Panc1 (cell line): ENCODE measurements at regions not wholly inside any gene's neighbourhood (a gene's known extent, or its start where the extent isn't known, plus 50 kb on each side); places are given as distances from the start of the nearest gene placed in this dataset.

Experiments used
- POLR2AphosphoS5 ChIP-seq: IDR thresholded peaks from 2 replicates; pipeline ENCODE4 v1.6.1; 2012; ENCODE audit warnings: mild to moderate bottlenecking, low read depth, low read length, moderate library complexity
- SIN3A ChIP-seq: IDR thresholded peaks from 2 replicates; pipeline ENCODE4 v1.6.1; 2012; ENCODE audit warnings: low read depth, mild to moderate bottlenecking, low read length, moderate library complexity, borderline replicate concordance; ENCODE audit not compliant: insufficient read depth
- TCF7L2 ChIP-seq: IDR thresholded peaks from 2 replicates; pipeline ENCODE4 v1.6.1; 2011; ENCODE audit warnings: mild to moderate bottlenecking, low read depth, low read length, inconsistent platforms
- TF ChIP-seq, protein P1 (sequence below), 2 experiments: IDR thresholded peaks; 2 replicates each; pipeline ENCODE4 v1.6.1; 2011 to 2012; ENCODE audit warnings: low read depth in 2 of 2, control low read depth in 1 of 2, low read length in 1 of 2, mild to moderate bottlenecking in 1 of 2, moderate library complexity in 1 of 2; ENCODE audit not compliant: insufficient read depth in 1 of 2
- TF ChIP-seq, protein P2 (sequence below): fragments of 450-650 bp; IDR thresholded peaks from 2 replicates; pipeline ENCODE4 v1.5.1; 2017; ENCODE audit warnings: mild to moderate bottlenecking

DNA sequence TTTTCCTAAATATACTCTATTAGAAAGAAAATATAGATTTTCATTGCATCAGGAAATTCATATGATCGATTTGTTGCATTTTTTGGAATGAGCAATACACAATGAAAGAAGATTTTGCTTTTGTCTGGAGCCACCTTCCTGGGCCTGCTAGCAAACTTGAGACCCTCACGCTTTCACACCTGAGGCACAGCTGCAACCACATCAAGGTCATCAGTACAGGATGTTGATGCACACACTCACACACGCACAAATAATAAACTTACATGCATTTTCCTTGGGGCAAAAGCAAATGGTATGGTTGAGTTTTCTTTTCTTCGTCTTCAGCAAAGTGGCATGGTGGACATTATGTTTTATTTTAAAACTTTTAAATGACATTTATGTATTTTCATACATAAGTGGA, 64.8 kb upstream of the SATB1 start:
- TF ChIP-seq, protein P1, sequence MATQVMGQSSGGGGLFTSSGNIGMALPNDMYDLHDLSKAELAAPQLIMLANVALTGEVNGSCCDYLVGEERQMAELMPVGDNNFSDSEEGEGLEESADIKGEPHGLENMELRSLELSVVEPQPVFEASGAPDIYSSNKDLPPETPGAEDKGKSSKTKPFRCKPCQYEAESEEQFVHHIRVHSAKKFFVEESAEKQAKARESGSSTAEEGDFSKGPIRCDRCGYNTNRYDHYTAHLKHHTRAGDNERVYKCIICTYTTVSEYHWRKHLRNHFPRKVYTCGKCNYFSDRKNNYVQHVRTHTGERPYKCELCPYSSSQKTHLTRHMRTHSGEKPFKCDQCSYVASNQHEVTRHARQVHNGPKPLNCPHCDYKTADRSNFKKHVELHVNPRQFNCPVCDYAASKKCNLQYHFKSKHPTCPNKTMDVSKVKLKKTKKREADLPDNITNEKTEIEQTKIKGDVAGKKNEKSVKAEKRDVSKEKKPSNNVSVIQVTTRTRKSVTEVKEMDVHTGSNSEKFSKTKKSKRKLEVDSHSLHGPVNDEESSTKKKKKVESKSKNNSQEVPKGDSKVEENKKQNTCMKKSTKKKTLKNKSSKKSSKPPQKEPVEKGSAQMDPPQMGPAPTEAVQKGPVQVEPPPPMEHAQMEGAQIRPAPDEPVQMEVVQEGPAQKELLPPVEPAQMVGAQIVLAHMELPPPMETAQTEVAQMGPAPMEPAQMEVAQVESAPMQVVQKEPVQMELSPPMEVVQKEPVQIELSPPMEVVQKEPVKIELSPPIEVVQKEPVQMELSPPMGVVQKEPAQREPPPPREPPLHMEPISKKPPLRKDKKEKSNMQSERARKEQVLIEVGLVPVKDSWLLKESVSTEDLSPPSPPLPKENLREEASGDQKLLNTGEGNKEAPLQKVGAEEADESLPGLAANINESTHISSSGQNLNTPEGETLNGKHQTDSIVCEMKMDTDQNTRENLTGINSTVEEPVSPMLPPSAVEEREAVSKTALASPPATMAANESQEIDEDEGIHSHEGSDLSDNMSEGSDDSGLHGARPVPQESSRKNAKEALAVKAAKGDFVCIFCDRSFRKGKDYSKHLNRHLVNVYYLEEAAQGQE (IDR thresholded peaks at IDR 0.05; ENCODE audit: insufficient read depth in 1 of 2, low read depth in 2 of 2, low read length in 1 of 2): no peak
- TF ChIP-seq POLR2AphosphoS5 (no peak), SIN3A (no peak), TCF7L2 (no peak)
- TF ChIP-seq, protein P2, sequence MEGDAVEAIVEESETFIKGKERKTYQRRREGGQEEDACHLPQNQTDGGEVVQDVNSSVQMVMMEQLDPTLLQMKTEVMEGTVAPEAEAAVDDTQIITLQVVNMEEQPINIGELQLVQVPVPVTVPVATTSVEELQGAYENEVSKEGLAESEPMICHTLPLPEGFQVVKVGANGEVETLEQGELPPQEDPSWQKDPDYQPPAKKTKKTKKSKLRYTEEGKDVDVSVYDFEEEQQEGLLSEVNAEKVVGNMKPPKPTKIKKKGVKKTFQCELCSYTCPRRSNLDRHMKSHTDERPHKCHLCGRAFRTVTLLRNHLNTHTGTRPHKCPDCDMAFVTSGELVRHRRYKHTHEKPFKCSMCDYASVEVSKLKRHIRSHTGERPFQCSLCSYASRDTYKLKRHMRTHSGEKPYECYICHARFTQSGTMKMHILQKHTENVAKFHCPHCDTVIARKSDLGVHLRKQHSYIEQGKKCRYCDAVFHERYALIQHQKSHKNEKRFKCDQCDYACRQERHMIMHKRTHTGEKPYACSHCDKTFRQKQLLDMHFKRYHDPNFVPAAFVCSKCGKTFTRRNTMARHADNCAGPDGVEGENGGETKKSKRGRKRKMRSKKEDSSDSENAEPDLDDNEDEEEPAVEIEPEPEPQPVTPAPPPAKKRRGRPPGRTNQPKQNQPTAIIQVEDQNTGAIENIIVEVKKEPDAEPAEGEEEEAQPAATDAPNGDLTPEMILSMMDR: no peak
